ENCODE measurements at regions not wholly inside any gene's neighbourhood (a gene's known extent, or its start where the extent isn't known, plus 50 kb on each side); places are given as distances from the start of the nearest gene placed in this dataset.
"Not testable (repeated sequence)": the region's sequence is repeated elsewhere in the genome, so short reads cannot be mapped to it uniquely, and the experiment has no call there.

- no peak for ATAC-seq
- DNase-seq (ENCODE audit: low spot score), result no peak
Observed at GRCh38 chr14:85333841-85334240, 196.1 kb upstream of the FLRT2 start.

GRCh38 chr14:85334316-85334715 is 195.6 kb upstream of the FLRT2 start:
- ATAC-seq (no peak), DNase-seq (ENCODE audit: low spot score) (no peak)

- ATAC-seq, result no peak
- no peak for DNase-seq (ENCODE audit: low spot score)
Observed at GRCh38 chr14:85336257-85336656, 193.7 kb upstream of the FLRT2 start.

GRCh38 chr14:85336817-85337216 is 193.1 kb upstream of the FLRT2 start:
- no peak for ATAC-seq
- DNase-seq (ENCODE audit: low spot score), result no peak

- no peak for DNase-seq (ENCODE audit: low spot score)
- no peak for ATAC-seq
Observed at GRCh38 chr14:85338895-85339294, 191.0 kb upstream of the FLRT2 start.

GRCh38 chr14:85342858-85343607 is 186.9 kb upstream of the FLRT2 start:
- ATAC-seq, result no peak
- no peak for DNase-seq (ENCODE audit: low spot score)

GRCh38 chr14:85344171-85344570 is 185.8 kb upstream of the FLRT2 start:
- ATAC-seq (no peak), DNase-seq (ENCODE audit: low spot score) (no peak)

GRCh38 chr14:85344847-85345570 is 184.9 kb upstream of the FLRT2 start:
- ATAC-seq (no peak), DNase-seq (ENCODE audit: low spot score) (no peak)

- ATAC-seq, result no peak
- DNase-seq (ENCODE audit: low spot score), result no peak
Observed at GRCh38 chr14:85350667-85351066, 179.3 kb upstream of the FLRT2 start.

GRCh38 chr14:85352588-85352987 is 177.4 kb upstream of the FLRT2 start:
- not testable (repeated sequence) for ATAC-seq; DNase-seq (ENCODE audit: low spot score)

GRCh38 chr14:85357120-85357519 is 172.8 kb upstream of the FLRT2 start:
- DNase-seq (ENCODE audit: low spot score) (no peak), ATAC-seq (no peak)

GRCh38 chr14:85358136-85358785 is 171.7 kb upstream of the FLRT2 start:
- DNase-seq (ENCODE audit: low spot score), result no peak
- no peak for ATAC-seq

- ATAC-seq, result no peak
- no peak for DNase-seq (ENCODE audit: low spot score)
Observed at GRCh38 chr14:85359505-85359904, 170.4 kb upstream of the FLRT2 start.

GRCh38 chr14:85363358-85363757 is 166.6 kb upstream of the FLRT2 start:
- ATAC-seq (no peak), DNase-seq (ENCODE audit: low spot score) (no peak)

- ATAC-seq (no peak), DNase-seq (ENCODE audit: low spot score) (no peak)
Observed at GRCh38 chr14:85366226-85366625, 163.7 kb upstream of the FLRT2 start.

GRCh38 chr14:85380881-85381280 is 149.1 kb upstream of the FLRT2 start:
- DNase-seq (ENCODE audit: low spot score), result no peak
- ATAC-seq, result no peak

- DNase-seq (ENCODE audit: low spot score) (no peak), ATAC-seq (no peak)
Observed at GRCh38 chr14:85382341-85382740, 147.6 kb upstream of the FLRT2 start.

- DNase-seq (ENCODE audit: low spot score) (no peak), ATAC-seq (no peak)
Observed at GRCh38 chr14:85387181-85387580, 142.8 kb upstream of the FLRT2 start.

- DNase-seq (ENCODE audit: low spot score), result no peak
- no peak for ATAC-seq
Observed at GRCh38 chr14:85390236-85390635, 139.7 kb upstream of the FLRT2 start.

- no peak for ATAC-seq
- DNase-seq (ENCODE audit: low spot score), result no peak
Observed at GRCh38 chr14:85391455-85391854, 138.5 kb upstream of the FLRT2 start.

GRCh38 chr14:85391892-85392291 is 138.1 kb upstream of the FLRT2 start:
- DNase-seq (ENCODE audit: low spot score), result no peak
- ATAC-seq, result no peak

GRCh38 chr14:85399186-85399585 is 130.8 kb upstream of the FLRT2 start:
- no peak for ATAC-seq
- no peak for DNase-seq (ENCODE audit: low spot score)
